ENCODE measurements at regions not wholly inside any gene's neighbourhood (a gene's known extent, or its start where the extent isn't known, plus 50 kb on each side); places are given as distances from the start of the nearest gene placed in this dataset.

DNA sequence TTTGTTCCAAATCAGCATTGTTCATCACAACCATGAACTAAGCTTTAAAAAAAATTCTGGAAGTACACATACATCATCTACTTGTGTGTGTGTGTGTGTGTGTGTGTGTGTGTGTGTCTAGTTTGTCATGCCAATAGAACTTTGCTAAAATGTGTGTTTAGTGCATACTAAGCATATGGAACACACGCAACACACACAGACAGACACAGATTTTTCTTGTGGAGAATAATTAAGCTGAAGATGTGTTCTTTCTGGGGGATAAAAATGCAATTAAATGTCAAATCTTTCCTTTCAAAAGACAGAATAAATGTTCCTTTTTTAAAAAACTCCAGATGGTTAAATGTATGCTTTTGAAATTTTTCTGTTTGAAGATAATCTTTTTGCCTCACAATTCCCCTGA is 530.4 kb upstream of the INTU start:
- no peak for TF ChIP-seq ZNF274 (IDR thresholded peaks at IDR 0.05; ENCODE audit: low read depth, low read length)
- TF ChIP-seq YY1 (IDR thresholded peaks at IDR 0.05; ENCODE audit: insufficient read depth, insufficient read length): no peak
- no peak for TF ChIP-seq SUZ12 (IDR thresholded peaks at IDR 0.05; ENCODE audit: extremely low read depth, insufficient read depth, insufficient read length)
